Fibroblast of pulmonary artery (primary cell): ENCODE measurements at regions not wholly inside any gene's neighbourhood (a gene's known extent, or its start where the extent isn't known, plus 50 kb on each side); places are given as distances from the start of the nearest gene placed in this dataset.

Source experiments
- DNase-seq: peaks from one replicate; pipeline ENCODE4 v3.0.0-alpha.2; 2010; ENCODE audit warnings: low read depth
- H3K4me3 ChIP-seq: replicated peaks from 2 replicates; pipeline ENCODE4 v1.5.1; 2011; ENCODE audit warnings: low read depth, mild to moderate bottlenecking, control low read depth, low read length, moderate library complexity
- TF ChIP-seq, protein P1 (sequence below): IDR thresholded peaks from 2 replicates; pipeline ENCODE4 v1.5.1; 2011; ENCODE audit warnings: mild to moderate bottlenecking, control low read depth, low read length, inconsistent platforms; ENCODE audit errors: missing control alignments

DNA sequence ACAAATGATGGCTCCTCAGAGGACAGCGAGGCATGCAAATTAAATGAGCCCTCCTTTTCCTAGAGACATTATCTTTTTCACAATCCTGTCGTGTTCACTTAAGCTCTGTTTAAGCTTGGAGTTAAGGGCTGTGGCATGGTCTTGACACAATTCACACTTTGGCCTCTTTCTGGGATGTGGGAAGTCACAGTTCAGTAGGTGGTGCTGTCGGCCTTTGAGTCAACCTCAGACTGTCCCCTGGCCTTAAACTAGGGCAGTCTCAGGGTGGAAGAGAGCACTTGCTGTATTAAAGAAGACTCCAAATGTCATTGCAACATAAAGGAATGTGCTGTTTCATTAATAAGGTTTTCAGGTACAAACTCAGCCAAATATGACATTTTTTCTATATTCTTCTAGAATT is 351.0 kb downstream of the MCTP2 start:
- TF ChIP-seq, protein P1, sequence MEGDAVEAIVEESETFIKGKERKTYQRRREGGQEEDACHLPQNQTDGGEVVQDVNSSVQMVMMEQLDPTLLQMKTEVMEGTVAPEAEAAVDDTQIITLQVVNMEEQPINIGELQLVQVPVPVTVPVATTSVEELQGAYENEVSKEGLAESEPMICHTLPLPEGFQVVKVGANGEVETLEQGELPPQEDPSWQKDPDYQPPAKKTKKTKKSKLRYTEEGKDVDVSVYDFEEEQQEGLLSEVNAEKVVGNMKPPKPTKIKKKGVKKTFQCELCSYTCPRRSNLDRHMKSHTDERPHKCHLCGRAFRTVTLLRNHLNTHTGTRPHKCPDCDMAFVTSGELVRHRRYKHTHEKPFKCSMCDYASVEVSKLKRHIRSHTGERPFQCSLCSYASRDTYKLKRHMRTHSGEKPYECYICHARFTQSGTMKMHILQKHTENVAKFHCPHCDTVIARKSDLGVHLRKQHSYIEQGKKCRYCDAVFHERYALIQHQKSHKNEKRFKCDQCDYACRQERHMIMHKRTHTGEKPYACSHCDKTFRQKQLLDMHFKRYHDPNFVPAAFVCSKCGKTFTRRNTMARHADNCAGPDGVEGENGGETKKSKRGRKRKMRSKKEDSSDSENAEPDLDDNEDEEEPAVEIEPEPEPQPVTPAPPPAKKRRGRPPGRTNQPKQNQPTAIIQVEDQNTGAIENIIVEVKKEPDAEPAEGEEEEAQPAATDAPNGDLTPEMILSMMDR = peak; percentile 6
- H3K4me3 ChIP-seq = no peak overlapping the region
- DNase-seq = peak; percentile 25

DNA sequence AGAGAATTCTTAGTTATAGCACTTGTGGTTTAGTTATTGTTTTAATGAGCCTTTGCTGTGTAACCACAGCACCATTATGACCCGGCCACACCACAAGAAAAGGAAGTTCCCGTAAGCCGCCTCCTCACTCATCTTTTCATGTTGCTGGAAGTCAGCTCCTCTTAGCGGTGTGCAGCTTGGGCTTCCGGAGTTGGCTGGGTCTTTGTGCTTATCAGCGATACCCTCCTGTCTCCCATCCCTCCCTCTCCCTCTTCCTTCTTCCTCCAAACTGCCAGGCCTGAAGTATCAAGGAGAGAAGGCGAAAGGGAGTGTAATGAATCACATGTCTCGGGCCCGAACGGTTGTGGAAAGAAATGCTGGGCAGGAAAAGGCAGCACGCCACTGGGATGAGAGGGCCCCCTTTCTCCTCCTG is 353.5 kb downstream of the MCTP2 start:
- peak; percentile 18 for DNase-seq
- TF ChIP-seq, protein P1 = no peak

DNA sequence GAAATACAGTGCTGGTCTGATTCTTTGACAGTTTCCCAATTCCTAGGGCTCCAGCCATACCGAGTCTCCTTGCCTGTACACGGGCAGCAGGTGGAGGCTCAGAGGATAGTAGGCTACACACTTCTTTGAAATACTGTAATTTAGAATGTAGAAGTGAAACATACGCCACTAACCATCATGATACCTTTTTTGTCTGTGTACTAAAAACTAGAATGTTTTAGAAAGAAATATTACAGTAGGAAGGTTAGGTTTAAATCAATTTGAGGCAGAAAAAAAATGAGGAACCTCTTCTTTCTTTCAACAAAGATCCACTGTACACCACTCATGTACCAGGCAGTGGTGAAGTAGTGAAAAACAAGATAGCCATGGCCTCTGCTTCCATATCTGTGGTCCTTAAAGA is 354.7 kb downstream of the MCTP2 start:
- TF ChIP-seq, protein P1 = no peak
- no peak for DNase-seq
- no peak overlapping the region for H3K4me3 ChIP-seq

More for the DNA sequence above, 353.5 kb downstream of the MCTP2 start:
- H3K4me3 ChIP-seq = no peak overlapping the region

DNA sequence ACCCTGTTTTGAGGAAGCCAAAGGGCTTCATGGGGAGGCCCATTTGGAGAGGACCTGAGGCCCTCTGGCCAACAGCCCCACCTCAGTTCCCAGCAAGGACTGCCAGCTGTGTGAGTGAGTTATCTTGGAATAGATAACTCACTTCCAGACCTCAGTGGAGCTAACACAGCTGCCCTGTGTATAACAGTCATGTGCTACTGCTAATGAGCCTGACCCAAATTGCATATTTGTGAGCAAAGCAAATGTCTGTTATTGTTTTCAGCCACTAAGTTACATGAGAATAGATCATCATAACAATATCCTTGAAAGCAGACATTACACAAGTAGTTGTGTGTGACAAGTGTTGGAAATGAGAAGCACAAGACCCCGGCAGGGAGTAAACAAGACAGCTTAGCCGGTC is 355.8 kb downstream of the MCTP2 start:
- no peak for DNase-seq
- H3K4me3 ChIP-seq = no peak overlapping the region
- TF ChIP-seq, protein P1 = no peak

DNA sequence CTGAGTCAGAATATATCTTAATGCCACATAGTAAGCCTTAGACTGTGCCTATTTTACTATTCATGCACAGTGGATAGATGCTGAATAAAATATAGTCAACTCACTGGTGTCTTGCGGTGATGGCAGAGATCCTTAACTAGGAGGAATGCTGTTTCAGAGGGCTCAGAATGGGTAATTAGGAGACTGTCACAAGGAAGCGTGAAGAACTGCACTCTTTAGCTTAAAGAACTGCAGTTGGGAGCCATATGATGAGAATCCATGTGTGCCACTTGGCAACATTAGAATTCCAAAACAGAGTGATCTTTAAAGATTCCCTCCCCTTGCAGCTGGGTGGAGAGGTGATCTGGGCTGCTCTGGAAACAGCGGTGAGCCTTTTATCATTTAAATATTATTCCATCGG is 357.6 kb downstream of the MCTP2 start:
- TF ChIP-seq, protein P1 = no peak
- no peak overlapping the region for H3K4me3 ChIP-seq
- DNase-seq = no peak

DNA sequence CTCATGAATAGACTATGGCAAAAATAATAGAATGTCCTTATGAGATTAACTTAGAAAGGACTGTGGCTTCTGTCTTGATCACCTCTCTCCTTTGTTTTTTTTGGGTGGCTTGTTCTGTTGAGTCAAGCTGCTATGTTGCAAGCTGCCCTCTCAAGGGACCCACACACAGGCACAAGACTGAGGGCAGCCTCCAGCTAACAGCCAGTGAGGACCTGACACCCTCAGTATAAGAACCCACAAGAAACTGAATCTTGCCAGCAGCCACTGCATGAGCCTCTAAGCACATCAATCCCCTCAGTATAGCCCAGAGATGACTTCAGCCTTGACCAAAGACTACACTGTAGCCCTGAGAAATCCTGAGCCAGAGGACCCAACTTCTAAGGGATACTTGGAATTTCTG is 361.1 kb downstream of the MCTP2 start:
- TF ChIP-seq, protein P1 = no peak
- no peak overlapping the region for H3K4me3 ChIP-seq
- DNase-seq = no peak

DNA sequence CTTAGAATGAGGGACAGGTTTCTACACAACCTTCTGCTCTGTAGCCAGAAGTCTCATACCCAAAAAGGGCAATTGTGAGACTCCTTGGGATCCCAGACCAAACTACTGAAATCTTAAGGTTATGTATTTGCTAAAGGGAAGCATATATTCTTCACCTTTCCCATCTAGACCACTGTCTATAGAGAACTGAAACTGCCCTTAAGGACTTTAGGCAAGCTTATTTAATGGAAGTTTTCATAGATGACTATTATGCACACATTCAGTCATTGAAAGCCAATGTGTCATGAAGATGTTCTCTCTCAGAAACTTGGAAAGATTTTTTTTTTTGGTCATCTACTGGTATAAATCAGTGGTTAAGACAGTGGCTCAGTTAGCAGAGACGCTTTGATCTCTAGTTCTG is 365.3 kb downstream of the MCTP2 start:
- no peak for DNase-seq
- no peak overlapping the region for H3K4me3 ChIP-seq

More for the DNA sequence above, 365.3 kb downstream of the MCTP2 start:
- TF ChIP-seq, protein P1 = no peak
